CD14-positive monocyte (primary cell): ENCODE measurements at regions not wholly inside any gene's neighbourhood (a gene's known extent, or its start where the extent isn't known, plus 50 kb on each side); places are given as distances from the start of the nearest gene placed in this dataset.

ENCODE experiments used
- DNase-seq, 3 donors: peaks; one replicate each; pipeline ENCODE4 v3.0.0-alpha.2; 2011 to 2022
- H2AFZ ChIP-seq: 2 replicates; pipeline ENCODE4 v1.6.0; 2012; ENCODE audit warnings: mild to moderate bottlenecking, low read depth, low read length, inconsistent platforms; ENCODE audit not compliant: insufficient read depth, poor library complexity, severe bottlenecking
- H3K27ac ChIP-seq, 2 donors: 1 replicate in 1 of 2; 2 replicates in 1 of 2; pipeline ENCODE4 v1.5.1; 2012 to 2013; ENCODE audit warnings: low read length in 2 of 2, control low read depth in 1 of 2, inconsistent platforms in 1 of 2, low read depth in 1 of 2, mild to moderate bottlenecking in 1 of 2
- H3K27me3 ChIP-seq, 2 donors: one replicate each; pipeline versions ENCODE4 v1.6.0 to v1.6.1; 2011 to 2013; ENCODE audit warnings: low read length in 2 of 2; ENCODE audit not compliant: control insufficient read depth in 2 of 2, insufficient read depth in 2 of 2
- H3K36me3 ChIP-seq, 2 donors: replicated peaks in 1 of 2; 1 replicate in 1 of 2; 2 replicates in 1 of 2; pipeline versions ENCODE4 v1.5.1 to v1.6.1; 2012 to 2013; ENCODE audit warnings: low read length in 2 of 2, control low read depth in 1 of 2, inconsistent platforms in 1 of 2, mild to moderate bottlenecking in 1 of 2; ENCODE audit not compliant: insufficient read depth in 2 of 2, control insufficient read depth in 1 of 2
- H3K4me1 ChIP-seq, 2 donors: 1 replicate in 1 of 2; 2 replicates in 1 of 2; pipeline versions ENCODE4 v1.5.1 to v1.6.1; 2012 to 2013; ENCODE audit warnings: low read length in 2 of 2, control low read depth in 1 of 2, inconsistent platforms in 1 of 2, mild to moderate bottlenecking in 1 of 2, moderate library complexity in 1 of 2; ENCODE audit not compliant: insufficient read depth in 2 of 2, control insufficient read depth in 1 of 2
- H3K4me2 ChIP-seq: replicated peaks from 2 replicates; pipeline ENCODE3; 2012; ENCODE audit warnings: low read length, moderate library complexity, mild to moderate bottlenecking; ENCODE audit not compliant: poor library complexity, severe bottlenecking; ENCODE audit errors: extremely low read depth
- H3K4me3 ChIP-seq, 3 experiments: fragments of 200-600 bp in 1 of 3; sonication (generic) in 1 of 3; replicated peaks in 1 of 3; 1 replicate in 2 of 3; 2 replicates in 1 of 3; pipeline ENCODE4 v1.5.1; 2011 to 2013; ENCODE audit warnings: low read length in 3 of 3, mild to moderate bottlenecking in 3 of 3, control low read depth in 2 of 3, low read depth in 2 of 3, inconsistent platforms in 1 of 3, moderate library complexity in 1 of 3
- H3K79me2 ChIP-seq: 2 replicates; pipeline ENCODE4 v1.6.0; 2012; ENCODE audit warnings: mild to moderate bottlenecking, control low read depth, inconsistent platforms, low read length, moderate library complexity; ENCODE audit not compliant: insufficient read depth
- H3K9ac ChIP-seq: 2 replicates; pipeline ENCODE4 v1.6.0; 2017; ENCODE audit warnings: low read length, mild to moderate bottlenecking; ENCODE audit not compliant: insufficient read depth, poor library complexity, severe bottlenecking
- H3K9me3 ChIP-seq, 2 donors: replicated peaks in 1 of 2; 1 replicate in 1 of 2; 2 replicates in 1 of 2; pipeline versions ENCODE4 v1.5.1 to v1.6.1; 2012 to 2013; ENCODE audit warnings: low read length in 2 of 2, control low read depth in 1 of 2; ENCODE audit not compliant: control insufficient read depth in 1 of 2, insufficient read depth in 1 of 2
- H4K20me1 ChIP-seq: 2 replicates; pipeline ENCODE4 v1.6.0; 2012; ENCODE audit warnings: mild to moderate bottlenecking, low read length, control low read depth, moderate library complexity; ENCODE audit not compliant: insufficient read depth
- H3K27ac Mint-ChIP-seq, 7 donors: one replicate each; pipeline ENCODE4 v1.8.0; 2020; ENCODE audit warnings: mild to moderate bottlenecking in 7 of 7, mixed read lengths in 7 of 7, moderate library complexity in 6 of 7, inconsistent platforms in 2 of 7
- H3K27me3 Mint-ChIP-seq, 3 donors: one replicate each; pipeline ENCODE4 v1.8.0; 2021 to 2022; ENCODE audit warnings: low read depth in 3 of 3, mild to moderate bottlenecking in 3 of 3, mixed read lengths in 3 of 3, moderate library complexity in 3 of 3, inconsistent platforms in 1 of 3
- H3K36me3 Mint-ChIP-seq, 2 donors: one replicate each; pipeline ENCODE4 v1.8.0; 2020; ENCODE audit warnings: mixed read lengths in 2 of 2, inconsistent platforms in 1 of 2, mild to moderate bottlenecking in 1 of 2
- H3K4me1 Mint-ChIP-seq: one replicate; pipeline ENCODE4 v1.8.0; 2020; ENCODE audit warnings: mild to moderate bottlenecking, mixed read lengths
- H3K4me3 Mint-ChIP-seq, 2 donors: one replicate each; pipeline ENCODE4 v1.8.0; 2020; ENCODE audit warnings: mild to moderate bottlenecking in 2 of 2, mixed read lengths in 2 of 2, moderate library complexity in 1 of 2
- H3K9me3 Mint-ChIP-seq, 7 donors: one replicate each; pipeline ENCODE4 v1.8.0; 2020 to 2022; ENCODE audit warnings: mixed read lengths in 7 of 7, mild to moderate bottlenecking in 6 of 7, moderate library complexity in 6 of 7, inconsistent platforms in 2 of 7
- WGBS: methylation state at CpG from one replicate; pipeline ENCODE4 v1.1.5; 2013; ENCODE audit warnings: missing lambda C conversion rate; ENCODE audit not compliant: insufficient coverage; 5-methylcytosine and 5-hydroxymethylcytosine counted together
- intact Hi-C, 2 donors: fragments of 100-400 bp; cut with micrococcal nuclease; formaldehyde crosslinking; loops; one replicate each; pipeline versions ENCODE4 v1.15.0 to v1.15.1; 2023
- TF ChIP-seq, protein P1 (sequence below): fragments of 200-600 bp; IDR thresholded peaks from one replicate; pipeline ENCODE4 v1.8.0; 2022; ENCODE audit warnings: antibody characterized with exemption, mild to moderate bottlenecking

DNA sequence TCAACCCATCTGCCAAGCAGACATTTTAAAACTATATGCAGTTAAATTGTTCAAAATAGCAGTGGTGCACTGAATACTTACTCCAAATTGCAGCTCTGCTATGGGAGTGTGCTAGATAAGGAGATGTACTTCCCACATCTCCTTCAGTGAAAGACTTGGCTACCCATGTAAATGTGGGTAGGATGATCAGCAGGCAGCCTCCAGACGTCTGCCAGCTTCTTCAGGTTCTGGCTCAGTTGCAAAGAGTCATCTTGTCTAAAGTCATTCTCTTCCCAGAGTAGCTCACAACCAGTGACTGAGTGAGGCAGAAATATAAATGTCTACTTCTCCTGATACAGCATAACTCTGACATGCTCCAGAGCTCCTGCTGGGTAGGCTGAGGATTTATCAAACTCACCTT, 1050.0 kb upstream of the CDH10 start:
- intact Hi-C loops = no loop called here
- Mint-ChIP-seq H3K9me3 (peaks cover 0 to 2% (median 0%) of the 10 kb centered on the region in 7 donors), H3K27me3 (no peaks in the 10 kb centered on the region), H3K4me1 (no peaks in the 10 kb centered on the region), H3K36me3 (no peaks in the 10 kb centered on the region), H3K4me3 (no peak overlapping the region), H3K27ac (no peak overlapping the region)
- 50% methylated on average over 1 of the region's 1 CpG for WGBS
- Histone ChIP-seq H3K4me1 (no peaks in the 10 kb centered on the region), H3K9ac (no peak overlapping the region), H3K9me3 (no peaks in the 10 kb centered on the region), H3K79me2 (no peaks in the 10 kb centered on the region), H3K27ac (no peak overlapping the region), H3K4me2 (no peak overlapping the region), H3K27me3 (no peaks in the 10 kb centered on the region), H2AFZ (no peak overlapping the region), H4K20me1 (no peaks in the 10 kb centered on the region), H3K4me3 (no peak overlapping the region), H3K36me3 (no peaks in the 10 kb centered on the region)
- TF ChIP-seq, protein P1, sequence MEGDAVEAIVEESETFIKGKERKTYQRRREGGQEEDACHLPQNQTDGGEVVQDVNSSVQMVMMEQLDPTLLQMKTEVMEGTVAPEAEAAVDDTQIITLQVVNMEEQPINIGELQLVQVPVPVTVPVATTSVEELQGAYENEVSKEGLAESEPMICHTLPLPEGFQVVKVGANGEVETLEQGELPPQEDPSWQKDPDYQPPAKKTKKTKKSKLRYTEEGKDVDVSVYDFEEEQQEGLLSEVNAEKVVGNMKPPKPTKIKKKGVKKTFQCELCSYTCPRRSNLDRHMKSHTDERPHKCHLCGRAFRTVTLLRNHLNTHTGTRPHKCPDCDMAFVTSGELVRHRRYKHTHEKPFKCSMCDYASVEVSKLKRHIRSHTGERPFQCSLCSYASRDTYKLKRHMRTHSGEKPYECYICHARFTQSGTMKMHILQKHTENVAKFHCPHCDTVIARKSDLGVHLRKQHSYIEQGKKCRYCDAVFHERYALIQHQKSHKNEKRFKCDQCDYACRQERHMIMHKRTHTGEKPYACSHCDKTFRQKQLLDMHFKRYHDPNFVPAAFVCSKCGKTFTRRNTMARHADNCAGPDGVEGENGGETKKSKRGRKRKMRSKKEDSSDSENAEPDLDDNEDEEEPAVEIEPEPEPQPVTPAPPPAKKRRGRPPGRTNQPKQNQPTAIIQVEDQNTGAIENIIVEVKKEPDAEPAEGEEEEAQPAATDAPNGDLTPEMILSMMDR = no peak
- DNase-seq = no peak

DNA sequence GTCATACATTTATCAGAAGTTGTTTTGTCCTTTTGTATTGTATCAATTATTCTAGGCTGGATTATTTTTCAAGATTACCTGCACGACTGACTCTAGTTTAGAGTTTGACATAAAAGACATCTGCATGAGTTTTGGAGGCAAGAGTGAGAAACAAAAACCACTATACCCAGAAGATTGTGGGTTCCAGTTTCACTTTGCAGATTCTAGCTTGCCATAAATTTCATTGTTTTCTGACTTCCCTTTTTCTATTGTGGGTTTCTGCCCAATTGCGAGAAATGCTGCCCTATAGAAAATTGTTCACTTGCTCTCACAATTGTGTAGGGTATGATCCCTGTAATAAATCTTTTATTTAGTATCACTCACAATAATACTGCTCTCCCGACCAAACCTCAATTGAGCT, 1043.4 kb upstream of the CDH10 start:
- Mint-ChIP-seq H3K36me3 (no peaks in the 10 kb centered on the region), H3K27ac (no peak overlapping the region), H3K27me3 (no peaks in the 10 kb centered on the region), H3K9me3 (peaks cover 0 to 2% (median 0%) of the 10 kb centered on the region in 7 donors), H3K4me3 (peak overlapping the region in 1 of 2 donors; percentile 8), H3K4me1 (no peaks in the 10 kb centered on the region)
- no peak for DNase-seq
- TF ChIP-seq, protein P1 = no peak
- H2AFZ ChIP-seq = no peak overlapping the region
- WGBS = no CpG with 5 or more reads among the region's 3 CpGs
- H3K9ac ChIP-seq = no peak overlapping the region
- H3K4me2 ChIP-seq = no peak overlapping the region
- H3K79me2 ChIP-seq = no peaks in the 10 kb centered on the region
- no peaks in the 10 kb centered on the region for H4K20me1 ChIP-seq
- H3K4me3 ChIP-seq = no peak overlapping the region
- H3K9me3 ChIP-seq = no peaks in the 10 kb centered on the region
- no peaks in the 10 kb centered on the region for H3K36me3 ChIP-seq
- intact Hi-C loops = no loop called here
- no peak overlapping the region for H3K27ac ChIP-seq
- H3K4me1 ChIP-seq = no peaks in the 10 kb centered on the region
- H3K27me3 ChIP-seq = no peaks in the 10 kb centered on the region
